HG02759 (cell line): ENCODE measurements at regions not wholly inside any gene's neighbourhood (a gene's known extent, or its start where the extent isn't known, plus 50 kb on each side); places are given as distances from the start of the nearest gene placed in this dataset.

Source experiments
- ATAC-seq: cut with Tn5 transposase; IDR thresholded peaks from one replicate; pipeline ENCODE4 v1.9.1; 2021; ENCODE audit warnings: mild to moderate bottlenecking, moderate library complexity; ENCODE audit not compliant: unreplicated experiment

- peak; percentile 61 for ATAC-seq
Observed at GRCh38 chr2:88832311-88832991, 141.0 kb downstream of the RPIA start.

GRCh38 chr2:88832992-88833389, 141.5 kb downstream of the RPIA start:
- no peak for ATAC-seq

- ATAC-seq = no peak
Observed at GRCh38 chr2:88834376-88834775, 142.9 kb downstream of the RPIA start.

GRCh38 chr2:88834866-88835265, 143.4 kb downstream of the RPIA start:
- ATAC-seq = no peak

- ATAC-seq = no peak
Observed at GRCh38 chr2:88835726-88836125, 144.3 kb downstream of the RPIA start.

GRCh38 chr2:88836351-88836750, 144.9 kb downstream of the RPIA start:
- ATAC-seq = no peak

- no peak for ATAC-seq
Observed at GRCh38 chr2:88837511-88838160, 146.2 kb downstream of the RPIA start.

- peak; percentile 86 for ATAC-seq
Observed at GRCh38 chr2:88838165-88838635, 146.7 kb downstream of the RPIA start.

- ATAC-seq = peak; percentile 12
Observed at GRCh38 chr2:88841224-88841929, 149.9 kb downstream of the RPIA start.

GRCh38 chr2:88842656-88843460, 151.4 kb downstream of the RPIA start:
- no peak for ATAC-seq

GRCh38 chr2:88843651-88844050, 152.2 kb downstream of the RPIA start:
- no peak for ATAC-seq

GRCh38 chr2:88844960-88845359, 153.5 kb downstream of the RPIA start:
- ATAC-seq = no peak

GRCh38 chr2:88845772-88846661, 154.5 kb downstream of the RPIA start:
- peak; percentile 85 for ATAC-seq

GRCh38 chr2:88852753-88853402, 161.4 kb downstream of the RPIA start:
- no peak for ATAC-seq

- no peak for ATAC-seq
Observed at GRCh38 chr2:88853403-88853790, 161.9 kb downstream of the RPIA start.

GRCh38 chr2:88854528-88854927, 163.1 kb downstream of the RPIA start:
- no peak for ATAC-seq

GRCh38 chr2:88855620-88856408, 164.3 kb downstream of the RPIA start:
- ATAC-seq = peak; percentile 44

- ATAC-seq = no peak
Observed at GRCh38 chr2:88856409-88857135, 165.1 kb downstream of the RPIA start.
